CD14-positive monocyte (primary cell): ENCODE measurements at regions not wholly inside any gene's neighbourhood (a gene's known extent, or its start where the extent isn't known, plus 50 kb on each side); places are given as distances from the start of the nearest gene placed in this dataset.
"Not testable (repeated sequence)": the region's sequence is repeated elsewhere in the genome, so short reads cannot be mapped to it uniquely, and the experiment has no call there.

Experiments
- DNase-seq, 3 donors: peaks; one replicate each; pipeline ENCODE4 v3.0.0-alpha.2; 2011 to 2022
- H2AFZ ChIP-seq: 2 replicates; pipeline ENCODE4 v1.6.0; 2012; ENCODE audit warnings: mild to moderate bottlenecking, low read depth, low read length, inconsistent platforms; ENCODE audit not compliant: insufficient read depth, poor library complexity, severe bottlenecking
- H3K27ac ChIP-seq, 2 donors: 1 replicate in 1 of 2; 2 replicates in 1 of 2; pipeline ENCODE4 v1.5.1; 2012 to 2013; ENCODE audit warnings: low read length in 2 of 2, control low read depth in 1 of 2, inconsistent platforms in 1 of 2, low read depth in 1 of 2, mild to moderate bottlenecking in 1 of 2
- H3K27me3 ChIP-seq, 2 donors: one replicate each; pipeline versions ENCODE4 v1.6.0 to v1.6.1; 2011 to 2013; ENCODE audit warnings: low read length in 2 of 2; ENCODE audit not compliant: control insufficient read depth in 2 of 2, insufficient read depth in 2 of 2
- H3K36me3 ChIP-seq, 2 donors: replicated peaks in 1 of 2; 1 replicate in 1 of 2; 2 replicates in 1 of 2; pipeline versions ENCODE4 v1.5.1 to v1.6.1; 2012 to 2013; ENCODE audit warnings: low read length in 2 of 2, control low read depth in 1 of 2, inconsistent platforms in 1 of 2, mild to moderate bottlenecking in 1 of 2; ENCODE audit not compliant: insufficient read depth in 2 of 2, control insufficient read depth in 1 of 2
- H3K4me1 ChIP-seq, 2 donors: 1 replicate in 1 of 2; 2 replicates in 1 of 2; pipeline versions ENCODE4 v1.5.1 to v1.6.1; 2012 to 2013; ENCODE audit warnings: low read length in 2 of 2, control low read depth in 1 of 2, inconsistent platforms in 1 of 2, mild to moderate bottlenecking in 1 of 2, moderate library complexity in 1 of 2; ENCODE audit not compliant: insufficient read depth in 2 of 2, control insufficient read depth in 1 of 2
- H3K4me2 ChIP-seq: replicated peaks from 2 replicates; pipeline ENCODE3; 2012; ENCODE audit warnings: low read length, moderate library complexity, mild to moderate bottlenecking; ENCODE audit not compliant: poor library complexity, severe bottlenecking; ENCODE audit errors: extremely low read depth
- H3K4me3 ChIP-seq, 3 experiments: fragments of 200-600 bp in 1 of 3; sonication (generic) in 1 of 3; replicated peaks in 1 of 3; 1 replicate in 2 of 3; 2 replicates in 1 of 3; pipeline ENCODE4 v1.5.1; 2011 to 2013; ENCODE audit warnings: low read length in 3 of 3, mild to moderate bottlenecking in 3 of 3, control low read depth in 2 of 3, low read depth in 2 of 3, inconsistent platforms in 1 of 3, moderate library complexity in 1 of 3
- H3K79me2 ChIP-seq: 2 replicates; pipeline ENCODE4 v1.6.0; 2012; ENCODE audit warnings: mild to moderate bottlenecking, control low read depth, inconsistent platforms, low read length, moderate library complexity; ENCODE audit not compliant: insufficient read depth
- H3K9ac ChIP-seq: 2 replicates; pipeline ENCODE4 v1.6.0; 2017; ENCODE audit warnings: low read length, mild to moderate bottlenecking; ENCODE audit not compliant: insufficient read depth, poor library complexity, severe bottlenecking
- H3K9me3 ChIP-seq, 2 donors: replicated peaks in 1 of 2; 1 replicate in 1 of 2; 2 replicates in 1 of 2; pipeline versions ENCODE4 v1.5.1 to v1.6.1; 2012 to 2013; ENCODE audit warnings: low read length in 2 of 2, control low read depth in 1 of 2; ENCODE audit not compliant: control insufficient read depth in 1 of 2, insufficient read depth in 1 of 2
- H4K20me1 ChIP-seq: 2 replicates; pipeline ENCODE4 v1.6.0; 2012; ENCODE audit warnings: mild to moderate bottlenecking, low read length, control low read depth, moderate library complexity; ENCODE audit not compliant: insufficient read depth
- H3K27ac Mint-ChIP-seq, 7 donors: one replicate each; pipeline ENCODE4 v1.8.0; 2020; ENCODE audit warnings: mild to moderate bottlenecking in 7 of 7, mixed read lengths in 7 of 7, moderate library complexity in 6 of 7, inconsistent platforms in 2 of 7
- H3K27me3 Mint-ChIP-seq, 3 donors: one replicate each; pipeline ENCODE4 v1.8.0; 2021 to 2022; ENCODE audit warnings: low read depth in 3 of 3, mild to moderate bottlenecking in 3 of 3, mixed read lengths in 3 of 3, moderate library complexity in 3 of 3, inconsistent platforms in 1 of 3
- H3K36me3 Mint-ChIP-seq, 2 donors: one replicate each; pipeline ENCODE4 v1.8.0; 2020; ENCODE audit warnings: mixed read lengths in 2 of 2, inconsistent platforms in 1 of 2, mild to moderate bottlenecking in 1 of 2
- H3K4me1 Mint-ChIP-seq: one replicate; pipeline ENCODE4 v1.8.0; 2020; ENCODE audit warnings: mild to moderate bottlenecking, mixed read lengths
- H3K4me3 Mint-ChIP-seq, 2 donors: one replicate each; pipeline ENCODE4 v1.8.0; 2020; ENCODE audit warnings: mild to moderate bottlenecking in 2 of 2, mixed read lengths in 2 of 2, moderate library complexity in 1 of 2
- H3K9me3 Mint-ChIP-seq, 7 donors: one replicate each; pipeline ENCODE4 v1.8.0; 2020 to 2022; ENCODE audit warnings: mixed read lengths in 7 of 7, mild to moderate bottlenecking in 6 of 7, moderate library complexity in 6 of 7, inconsistent platforms in 2 of 7
- WGBS: methylation state at CpG from one replicate; pipeline ENCODE4 v1.1.5; 2013; ENCODE audit warnings: missing lambda C conversion rate; ENCODE audit not compliant: insufficient coverage; 5-methylcytosine and 5-hydroxymethylcytosine counted together
- intact Hi-C, 2 donors: fragments of 100-400 bp; cut with micrococcal nuclease; formaldehyde crosslinking; loops; one replicate each; pipeline versions ENCODE4 v1.15.0 to v1.15.1; 2023

DNA sequence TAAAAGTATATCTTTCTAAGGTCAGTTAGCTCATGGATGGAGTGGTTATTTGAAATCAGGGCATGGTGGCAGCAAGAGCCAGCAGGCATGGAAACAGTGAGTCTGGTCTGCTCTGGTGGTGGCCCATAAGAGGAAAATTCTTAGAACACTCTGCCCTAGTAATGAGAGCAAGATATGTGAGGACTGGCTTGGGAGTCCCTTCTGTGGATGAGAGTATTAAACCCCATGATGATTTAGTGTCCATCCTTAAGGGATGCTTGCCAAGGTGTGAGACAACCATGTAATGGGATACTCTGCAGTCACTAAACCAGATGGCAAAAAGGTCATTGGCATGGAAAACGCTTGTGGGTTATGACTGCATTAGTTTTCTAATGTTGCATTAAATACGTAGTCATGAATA is 269.9 kb downstream of the BCL2L11 start:
- WGBS, result no CpG with 5 or more reads among the region's 2 CpGs
- H3K4me1 Mint-ChIP-seq, H2AFZ ChIP-seq, H3K4me3 Mint-ChIP-seq, H3K27ac ChIP-seq, H3K4me1 ChIP-seq, H4K20me1 ChIP-seq, H3K4me2 ChIP-seq, H3K79me2 ChIP-seq, H3K36me3 ChIP-seq, H3K27me3 Mint-ChIP-seq, H3K9me3 Mint-ChIP-seq, H3K4me3 ChIP-seq, H3K9ac ChIP-seq, H3K9me3 ChIP-seq, H3K27ac Mint-ChIP-seq, H3K27me3 ChIP-seq, DNase-seq, H3K36me3 Mint-ChIP-seq, intact Hi-C loops: not testable (repeated sequence)

DNA sequence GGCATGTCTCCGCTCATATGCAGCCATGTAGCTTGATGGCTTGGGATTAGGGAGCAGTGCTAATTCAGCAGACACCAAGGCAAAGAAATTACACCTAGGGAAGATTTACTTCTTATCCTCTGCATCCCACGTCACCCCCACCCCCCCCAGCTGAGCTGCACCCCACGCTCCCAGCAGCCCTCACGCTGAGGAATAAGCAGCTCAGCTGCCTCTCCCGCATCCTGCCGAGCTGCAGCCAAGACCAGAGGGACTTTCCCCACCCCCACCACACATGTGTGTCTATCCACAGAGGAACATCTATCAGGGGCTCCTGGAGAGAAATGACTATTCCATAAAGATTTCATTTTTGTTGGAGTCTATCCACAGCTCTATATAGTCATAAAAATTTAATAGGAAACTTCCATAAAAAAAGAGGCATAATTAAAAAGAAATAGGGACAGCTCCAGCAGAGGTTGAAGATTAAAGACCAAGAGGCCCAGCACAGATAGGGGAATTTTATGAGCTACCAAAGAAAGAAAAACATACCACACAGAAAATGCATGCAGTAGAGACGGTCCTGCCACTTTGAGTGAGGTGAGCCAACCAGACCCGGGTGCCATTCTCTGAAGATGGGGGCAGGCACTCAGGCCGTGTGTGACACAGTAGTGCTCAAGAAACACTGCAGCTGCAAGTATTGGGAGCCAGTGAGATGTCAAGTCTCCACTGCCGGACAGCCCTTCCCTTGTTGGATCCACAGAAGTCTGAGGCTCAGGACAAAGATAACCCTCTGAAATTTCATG is 274.8 kb downstream of the BCL2L11 start:
- H3K4me2 ChIP-seq, H3K9me3 Mint-ChIP-seq: not testable (repeated sequence)

GRCh38 chr2:111400598-111401253 is 280.0 kb downstream of the BCL2L11 start:
- H3K27me3 ChIP-seq, H3K9me3 Mint-ChIP-seq, H3K4me2 ChIP-seq, H3K27ac ChIP-seq, H3K4me1 Mint-ChIP-seq, intact Hi-C loops, H3K79me2 ChIP-seq, H3K4me1 ChIP-seq, H3K27me3 Mint-ChIP-seq, H3K36me3 Mint-ChIP-seq, H4K20me1 ChIP-seq, H3K27ac Mint-ChIP-seq, H3K4me3 ChIP-seq, H2AFZ ChIP-seq, H3K4me3 Mint-ChIP-seq, H3K9ac ChIP-seq, DNase-seq, H3K36me3 ChIP-seq, H3K9me3 ChIP-seq: not testable (repeated sequence)
- WGBS, result no CpG with 5 or more reads among the region's 3 CpGs

More for the DNA sequence above, 274.8 kb downstream of the BCL2L11 start:
- DNase-seq, H3K36me3 ChIP-seq, intact Hi-C loops, H3K4me1 Mint-ChIP-seq, H3K36me3 Mint-ChIP-seq, H3K27me3 ChIP-seq, H3K27ac Mint-ChIP-seq, H3K9me3 ChIP-seq, H3K27me3 Mint-ChIP-seq, H3K4me3 ChIP-seq, H4K20me1 ChIP-seq, H3K4me3 Mint-ChIP-seq, H3K27ac ChIP-seq, H2AFZ ChIP-seq, H3K79me2 ChIP-seq, H3K4me1 ChIP-seq, H3K9ac ChIP-seq: not testable (repeated sequence)
- 100% methylated on average over 1 of the region's 10 CpGs for WGBS

- H3K27me3 ChIP-seq, H4K20me1 ChIP-seq, H3K27me3 Mint-ChIP-seq, H3K4me3 ChIP-seq, H3K27ac Mint-ChIP-seq, H2AFZ ChIP-seq, DNase-seq, H3K9me3 Mint-ChIP-seq, H3K27ac ChIP-seq, H3K36me3 Mint-ChIP-seq, intact Hi-C loops, H3K79me2 ChIP-seq, H3K4me1 Mint-ChIP-seq, H3K9ac ChIP-seq, H3K36me3 ChIP-seq, H3K4me1 ChIP-seq, H3K4me2 ChIP-seq, H3K4me3 Mint-ChIP-seq, H3K9me3 ChIP-seq: not testable (repeated sequence)
- WGBS, result no CpG with 5 or more reads among the region's 8 CpGs
Measured at GRCh38 chr2:111401270-111402140, 280.8 kb downstream of the BCL2L11 start.
